ENCODE measurements at regions not wholly inside any gene's neighbourhood (a gene's known extent, or its start where the extent isn't known, plus 50 kb on each side); places are given as distances from the start of the nearest gene placed in this dataset.
"Not testable (repeated sequence)": the region's sequence is repeated elsewhere in the genome, so short reads cannot be mapped to it uniquely, and the experiment has no call there.

DNA sequence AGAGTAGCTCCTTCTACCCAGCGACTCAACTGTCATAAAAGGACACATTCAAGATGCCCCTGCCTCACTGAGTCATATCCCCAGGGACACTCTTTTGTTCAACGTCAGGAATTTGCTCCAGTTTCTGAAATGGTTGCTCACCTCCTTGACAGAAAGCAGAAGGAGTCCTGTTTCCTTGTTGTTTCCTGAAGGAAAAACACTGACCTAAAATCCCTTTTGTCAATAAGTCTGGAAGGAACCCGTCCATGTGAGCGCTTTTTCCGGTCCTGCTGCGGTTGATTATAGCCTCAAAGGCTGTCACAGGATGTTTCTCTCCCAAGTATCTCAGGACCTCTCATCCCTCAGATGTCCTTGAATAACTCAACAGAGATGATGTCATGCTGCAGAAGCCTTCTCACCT, 113.6 kb upstream of the PLEKHG1 start:
- Mint-ChIP-seq H3K4me3 (no peak overlapping the region), H3K36me3 (ENCODE audit: low read depth) (no peaks in the 10 kb centered on the region), H3K27ac (no peak overlapping the region), H3K27me3 (ENCODE audit: insufficient read depth) (peaks cover 5% of the 10 kb centered on the region), H3K4me1 (ENCODE audit: low read depth) (peaks cover under 1% of the 10 kb centered on the region), H3K9me3 (no peaks in the 10 kb centered on the region)
- DNase-seq (ENCODE audit: low spot score): no peak
- intact Hi-C loops (cut with micrococcal nuclease): no loop called here

DNA sequence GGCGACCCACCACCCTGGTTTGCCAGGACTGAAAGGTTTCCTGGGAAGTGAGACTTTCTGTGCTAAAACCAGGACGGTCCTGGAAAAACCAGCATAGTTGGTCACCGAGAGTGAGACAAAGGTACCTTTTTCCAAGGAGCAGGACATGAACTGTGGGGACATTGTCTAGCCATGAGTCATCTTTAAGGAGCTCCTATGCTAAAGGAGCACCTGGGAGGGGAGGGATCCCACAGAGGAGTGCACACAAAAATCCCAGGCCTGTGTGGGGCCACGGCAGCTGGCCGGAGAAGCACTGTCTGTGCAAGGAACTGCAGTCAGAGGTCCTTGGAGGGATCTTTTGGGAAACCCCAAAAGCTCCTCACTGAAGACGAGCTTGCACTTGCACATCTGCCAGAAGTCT, 109.1 kb upstream of the PLEKHG1 start:
- H3K36me3 Mint-ChIP-seq (ENCODE audit: low read depth): no peaks in the 10 kb centered on the region
- intact Hi-C loops (cut with micrococcal nuclease): no loop called here

DNA sequence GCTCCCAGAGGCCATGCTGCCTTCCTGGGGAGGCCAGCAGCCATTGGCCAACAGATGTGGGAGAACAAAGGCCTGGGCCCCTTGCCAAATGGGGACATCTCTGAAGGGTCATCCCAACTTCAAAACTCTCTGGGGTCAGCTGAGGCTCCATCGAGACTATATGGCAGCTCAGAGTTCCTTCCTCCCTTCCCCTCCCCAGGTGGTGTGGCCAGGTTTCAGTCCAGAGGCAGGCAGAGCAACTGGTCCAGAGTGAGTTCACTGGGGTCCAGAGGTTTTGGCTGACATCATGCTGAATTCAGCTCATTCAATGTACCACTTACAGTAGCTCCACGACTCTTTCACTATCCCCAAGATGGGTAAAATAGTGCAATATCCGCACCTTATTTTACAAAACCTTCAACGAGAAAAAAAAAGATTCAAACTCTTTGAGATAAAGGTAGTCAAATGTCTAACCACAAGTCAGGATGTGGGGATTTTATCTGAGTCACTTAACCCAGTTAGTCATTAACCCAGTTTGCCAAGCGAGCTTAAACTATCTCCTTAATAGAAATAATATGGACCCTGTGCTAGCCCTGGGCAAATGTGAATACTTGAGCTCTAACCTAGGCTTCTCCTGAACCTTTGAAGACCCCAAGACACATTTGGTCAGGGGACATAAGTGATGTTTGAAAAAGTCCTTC, 108.4 kb upstream of the PLEKHG1 start:
- Mint-ChIP-seq H3K9me3 (peaks cover 15% of the 10 kb centered on the region), H3K27ac (no peak overlapping the region), H3K27me3 (ENCODE audit: insufficient read depth) (peaks cover 2% of the 10 kb centered on the region), H3K4me3 (no peak overlapping the region), H3K4me1 (ENCODE audit: low read depth) (peaks cover 8% of the 10 kb centered on the region), H3K36me3 (ENCODE audit: low read depth) (no peaks in the 10 kb centered on the region)
- intact Hi-C loops (cut with micrococcal nuclease): no loop called here
- DNase-seq (ENCODE audit: low spot score): no peak

More for the DNA sequence above, 109.1 kb upstream of the PLEKHG1 start:
- Mint-ChIP-seq H3K27ac (no peak overlapping the region), H3K9me3 (peaks cover 15% of the 10 kb centered on the region), H3K4me1 (ENCODE audit: low read depth) (peaks cover 8% of the 10 kb centered on the region), H3K4me3 (no peak overlapping the region), H3K27me3 (ENCODE audit: insufficient read depth) (peaks cover 2% of the 10 kb centered on the region)
- DNase-seq (ENCODE audit: low spot score): no peak

DNA sequence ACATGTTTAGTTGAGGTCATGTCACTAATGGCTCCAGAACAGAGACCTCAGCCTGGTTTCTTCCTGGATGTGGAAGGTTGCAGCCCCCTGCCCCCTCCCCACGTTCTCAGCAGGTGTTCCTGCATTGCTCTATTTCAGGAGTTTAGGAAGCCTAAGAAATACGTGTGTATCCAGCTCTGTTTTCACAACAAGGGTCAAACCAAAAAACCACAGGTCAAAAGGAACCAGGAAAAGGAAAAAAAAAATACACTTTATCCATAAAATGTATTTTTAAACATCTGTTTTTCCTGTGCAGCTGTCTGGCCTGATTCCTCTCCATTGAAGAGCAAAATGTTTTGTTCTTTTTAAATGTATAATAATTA, 107.9 kb upstream of the PLEKHG1 start:
- H3K4me1 Mint-ChIP-seq (ENCODE audit: low read depth): peaks cover 8% of the 10 kb centered on the region
- H3K27me3 Mint-ChIP-seq (ENCODE audit: insufficient read depth): peaks cover 2% of the 10 kb centered on the region
- intact Hi-C loops (cut with micrococcal nuclease): no loop called here
- H3K36me3 Mint-ChIP-seq (ENCODE audit: low read depth): no peaks in the 10 kb centered on the region
- H3K27ac Mint-ChIP-seq: no peak overlapping the region
- peaks cover 15% of the 10 kb centered on the region for H3K9me3 Mint-ChIP-seq
- no peak for DNase-seq (ENCODE audit: low spot score)
- H3K4me3 Mint-ChIP-seq: no peak overlapping the region

DNA sequence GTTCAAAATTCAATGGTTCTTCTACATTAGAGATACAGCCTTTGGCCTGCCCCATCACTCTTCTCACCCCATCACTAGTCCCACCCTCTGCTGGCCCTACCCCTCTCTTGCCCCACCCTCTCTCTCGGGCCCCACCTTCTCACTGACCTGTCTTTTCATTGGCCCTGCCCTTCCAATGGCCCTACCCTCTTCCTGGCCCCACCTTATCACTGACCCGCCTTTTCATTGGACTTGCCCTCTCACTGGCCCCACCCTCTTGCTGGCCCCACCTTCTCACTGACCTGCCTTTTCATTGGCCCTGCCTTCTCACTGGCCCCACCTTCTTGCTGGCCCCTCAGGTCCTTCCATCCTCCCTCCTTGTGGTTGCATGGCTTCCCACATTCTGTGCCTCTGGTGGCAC, 107.2 kb upstream of the PLEKHG1 start:
- DNase-seq (ENCODE audit: low spot score): no peak

DNA sequence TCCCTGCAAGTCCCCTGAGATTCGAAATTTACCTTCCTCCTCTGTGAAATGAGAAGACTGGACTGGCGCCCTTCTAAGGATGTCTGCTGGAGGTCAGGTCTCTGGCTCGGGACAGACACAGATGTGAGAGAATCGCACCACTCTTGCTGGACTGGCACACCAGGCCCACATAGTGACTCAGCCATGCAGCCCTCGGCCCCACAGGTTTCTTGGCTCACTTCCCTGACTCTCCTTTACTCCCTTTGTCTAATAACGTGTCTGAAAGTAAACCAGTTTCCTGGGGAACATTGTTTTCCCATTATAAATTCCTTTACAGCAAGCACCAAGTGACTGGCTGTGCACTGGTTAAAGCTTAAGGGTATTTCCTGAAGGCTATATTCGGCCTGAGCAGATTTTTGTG, 106.7 kb upstream of the PLEKHG1 start:
- peaks cover 15% of the 10 kb centered on the region for H3K9me3 Mint-ChIP-seq
- H3K4me3 Mint-ChIP-seq: no peak overlapping the region
- H3K27me3 Mint-ChIP-seq (ENCODE audit: insufficient read depth): peaks cover 6% of the 10 kb centered on the region
- no peak overlapping the region for H3K27ac Mint-ChIP-seq
- H3K36me3 Mint-ChIP-seq (ENCODE audit: low read depth): no peaks in the 10 kb centered on the region
- DNase-seq (ENCODE audit: low spot score): no peak
- H3K4me1 Mint-ChIP-seq (ENCODE audit: low read depth): peaks cover 8% of the 10 kb centered on the region
- intact Hi-C loops (cut with micrococcal nuclease): no loop called here

More for the DNA sequence above, 107.2 kb upstream of the PLEKHG1 start:
- Mint-ChIP-seq H3K4me1 (ENCODE audit: low read depth) (peaks cover 8% of the 10 kb centered on the region), H3K4me3 (no peak overlapping the region), H3K27ac (no peak overlapping the region), H3K36me3 (ENCODE audit: low read depth) (no peaks in the 10 kb centered on the region), H3K9me3 (peaks cover 15% of the 10 kb centered on the region), H3K27me3 (ENCODE audit: insufficient read depth) (peaks cover 6% of the 10 kb centered on the region)
- intact Hi-C loops (cut with micrococcal nuclease): no loop called here

DNA sequence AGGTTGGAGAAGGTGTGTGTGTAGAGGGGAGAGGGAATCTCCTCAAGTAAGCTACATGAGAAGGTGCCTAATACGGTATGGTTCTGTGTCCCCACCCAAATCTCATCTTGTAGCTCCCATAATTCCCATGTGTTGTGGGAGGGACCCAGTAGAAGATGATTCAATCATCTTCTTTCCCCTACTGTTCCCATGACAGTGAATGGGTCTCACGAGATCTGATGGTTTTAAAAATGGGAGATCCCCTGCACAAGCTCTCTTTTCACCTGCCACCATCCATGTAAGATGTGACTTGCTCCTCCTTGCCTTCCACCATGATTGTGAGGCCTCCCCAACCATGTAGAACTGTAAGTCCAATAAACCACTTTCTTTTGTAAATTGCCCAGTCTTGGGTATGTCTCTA, 106.1 kb upstream of the PLEKHG1 start:
- H3K9me3 Mint-ChIP-seq: peaks cover 15% of the 10 kb centered on the region

DNA sequence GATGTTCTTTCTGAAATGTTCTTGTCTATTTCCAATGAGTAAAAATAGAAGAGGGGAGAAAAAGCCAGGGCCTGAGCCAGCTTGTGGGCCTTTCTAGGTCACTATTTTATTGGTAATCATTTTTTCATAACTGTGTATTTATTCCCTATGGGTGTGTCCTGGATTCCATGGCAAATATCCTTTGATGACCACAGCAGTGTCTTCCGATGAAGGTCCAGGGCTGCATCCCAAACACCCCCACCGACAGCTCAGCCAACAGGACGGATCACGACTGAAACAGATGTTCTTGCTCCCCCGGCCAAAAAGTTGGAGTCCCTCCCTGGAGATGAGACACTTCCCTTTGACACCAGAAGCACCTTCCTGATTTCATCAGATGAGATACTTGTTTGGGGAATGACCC, 105.4 kb upstream of the PLEKHG1 start:
- intact Hi-C loops (cut with micrococcal nuclease): no loop called here
- Mint-ChIP-seq H3K27me3 (ENCODE audit: insufficient read depth) (peaks cover 4% of the 10 kb centered on the region), H3K36me3 (ENCODE audit: low read depth) (no peaks in the 10 kb centered on the region), H3K9me3 (peaks cover 15% of the 10 kb centered on the region), H3K4me3 (no peak overlapping the region), H3K4me1 (ENCODE audit: low read depth) (peaks cover 8% of the 10 kb centered on the region), H3K27ac (no peak overlapping the region)
- no peak for DNase-seq (ENCODE audit: low spot score)

More for the DNA sequence above, 106.1 kb upstream of the PLEKHG1 start:
- H3K27ac Mint-ChIP-seq; H3K4me3 Mint-ChIP-seq; H3K4me1 Mint-ChIP-seq (ENCODE audit: low read depth); H3K36me3 Mint-ChIP-seq (ENCODE audit: low read depth); DNase-seq (ENCODE audit: low spot score); H3K27me3 Mint-ChIP-seq (ENCODE audit: insufficient read depth); intact Hi-C loops (cut with micrococcal nuclease): not testable (repeated sequence)

DNA sequence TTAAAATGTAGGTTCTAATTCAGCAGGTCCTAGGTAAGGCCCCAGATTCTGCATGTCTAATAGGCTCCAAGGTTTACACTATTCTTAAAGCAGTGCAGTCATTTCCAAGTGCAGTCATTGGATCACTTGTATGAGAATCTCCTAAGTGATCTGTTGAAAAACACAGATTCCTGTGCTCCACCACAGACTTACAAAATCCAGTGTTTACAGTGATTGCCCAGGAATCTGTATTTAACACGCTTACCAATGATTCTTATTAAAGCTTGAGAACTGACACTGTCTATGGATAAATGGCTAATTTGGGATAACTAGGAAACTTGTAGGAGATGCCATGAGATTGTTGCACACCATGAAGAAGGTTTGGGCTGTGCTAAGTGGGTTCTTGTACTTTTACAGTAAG, 104.6 kb upstream of the PLEKHG1 start:
- Mint-ChIP-seq H3K9me3 (peaks cover 15% of the 10 kb centered on the region), H3K36me3 (ENCODE audit: low read depth) (no peaks in the 10 kb centered on the region), H3K27me3 (ENCODE audit: insufficient read depth) (peaks cover 4% of the 10 kb centered on the region), H3K27ac (no peak overlapping the region), H3K4me1 (ENCODE audit: low read depth) (peaks cover 8% of the 10 kb centered on the region), H3K4me3 (no peak overlapping the region)
- no peak for DNase-seq (ENCODE audit: low spot score)
- intact Hi-C loops (cut with micrococcal nuclease): no loop called here

DNA sequence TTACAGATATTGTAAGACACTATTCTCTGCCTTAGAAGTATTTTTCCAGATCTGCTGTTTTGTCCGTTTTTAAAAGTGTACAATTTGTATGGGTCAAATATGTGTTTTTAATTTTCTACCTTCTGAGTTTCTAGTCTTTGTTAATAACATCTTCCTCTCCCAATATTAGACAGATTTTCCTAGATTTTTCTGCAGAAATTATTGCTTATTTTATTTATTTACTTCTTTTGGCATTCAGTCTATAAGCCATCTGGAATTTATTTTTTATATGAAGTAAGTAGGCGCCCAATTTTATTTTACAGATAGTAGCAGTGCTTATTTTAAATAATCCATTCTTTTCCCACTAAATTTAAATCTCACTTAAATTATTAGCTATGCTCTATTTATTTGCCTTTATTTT, 103.1 kb upstream of the PLEKHG1 start:
- DNase-seq (ENCODE audit: low spot score): no peak
- Mint-ChIP-seq H3K4me1 (ENCODE audit: low read depth) (peaks cover 2% of the 10 kb centered on the region), H3K4me3 (no peak overlapping the region), H3K27ac (no peak overlapping the region), H3K27me3 (ENCODE audit: insufficient read depth) (peaks cover 4% of the 10 kb centered on the region), H3K9me3 (peaks cover 15% of the 10 kb centered on the region), H3K36me3 (ENCODE audit: low read depth) (no peaks in the 10 kb centered on the region)
- intact Hi-C loops (cut with micrococcal nuclease): no loop called here

DNA sequence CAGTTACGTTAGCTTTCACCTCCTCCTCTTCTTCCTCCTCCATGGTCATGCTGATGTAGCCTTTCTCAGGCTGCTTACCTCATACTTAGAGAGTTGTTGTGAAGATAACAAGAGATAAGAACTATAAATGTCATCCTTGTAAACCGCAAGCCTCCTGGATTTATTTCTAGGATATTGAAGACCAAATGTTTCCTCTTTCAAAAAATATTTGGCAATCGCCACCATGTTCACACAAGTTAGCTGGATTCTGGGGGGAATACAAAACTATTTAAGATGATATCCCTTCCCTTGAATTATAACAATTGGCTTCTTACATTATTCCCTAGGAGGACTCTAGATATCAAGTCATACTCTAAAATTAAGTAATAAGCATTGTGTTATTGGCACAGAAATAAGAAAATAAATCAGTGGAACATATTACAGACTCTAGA, 99.8 kb upstream of the PLEKHG1 start:
- Mint-ChIP-seq H3K9me3 (no peaks in the 10 kb centered on the region), H3K4me1 (ENCODE audit: low read depth) (no peaks in the 10 kb centered on the region), H3K36me3 (ENCODE audit: low read depth) (no peaks in the 10 kb centered on the region), H3K4me3 (no peak overlapping the region), H3K27ac (no peak overlapping the region), H3K27me3 (ENCODE audit: insufficient read depth) (peaks cover 4% of the 10 kb centered on the region)
- intact Hi-C loops (cut with micrococcal nuclease): loop anchor here (5.0 kb wide), 3 partner anchors 63 to 1763 kb away; no protein-coding TSS in a partner anchor
- DNase-seq (ENCODE audit: low spot score): no peak

DNA sequence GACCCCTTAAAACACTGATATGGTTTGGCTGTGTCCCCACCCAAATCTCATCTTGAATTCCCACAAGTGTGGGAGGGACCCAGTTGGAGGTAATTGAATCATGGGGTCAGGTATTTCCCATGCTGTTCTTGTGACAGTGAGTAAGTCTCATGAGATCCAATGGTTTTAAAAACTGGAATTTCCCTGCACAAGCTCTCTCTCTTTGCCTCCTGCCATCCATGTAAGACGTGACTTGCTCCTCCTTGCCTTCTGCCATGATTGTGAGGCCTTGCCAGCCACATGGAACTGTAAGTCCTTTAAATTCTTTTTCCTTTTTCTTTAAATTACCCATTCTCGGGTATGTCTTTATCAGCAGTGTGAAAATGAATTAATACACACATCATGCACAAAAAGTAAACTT, 99.1 kb upstream of the PLEKHG1 start:
- intact Hi-C loops (cut with micrococcal nuclease): loop anchor here (5.0 kb wide), 3 partner anchors 63 to 1763 kb away; no protein-coding TSS in a partner anchor
- not testable (repeated sequence) for H3K36me3 Mint-ChIP-seq (ENCODE audit: low read depth); H3K27me3 Mint-ChIP-seq (ENCODE audit: insufficient read depth); H3K9me3 Mint-ChIP-seq; H3K4me1 Mint-ChIP-seq (ENCODE audit: low read depth); H3K27ac Mint-ChIP-seq; DNase-seq (ENCODE audit: low spot score); H3K4me3 Mint-ChIP-seq

DNA sequence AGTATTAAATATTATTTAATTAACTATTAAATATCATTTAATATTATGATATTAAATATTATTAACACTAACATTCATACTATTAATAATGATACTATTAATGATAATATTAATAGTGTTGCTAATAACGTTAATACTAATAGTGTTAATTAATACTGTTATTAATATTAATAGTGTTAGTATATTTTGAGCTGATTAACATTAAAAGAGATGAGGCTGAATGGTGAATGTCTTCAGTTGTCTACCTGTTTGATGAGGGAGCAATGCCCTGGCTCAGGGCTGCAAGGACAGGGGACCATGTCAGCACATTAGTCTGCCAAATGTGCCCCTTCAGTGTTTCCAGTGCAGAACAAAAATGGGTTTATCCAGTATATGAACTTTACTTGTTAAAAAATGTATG, 96.6 kb upstream of the PLEKHG1 start:
- H3K27ac Mint-ChIP-seq: no peak overlapping the region
- no peaks in the 10 kb centered on the region for H3K27me3 Mint-ChIP-seq (ENCODE audit: insufficient read depth)
- no peak overlapping the region for H3K4me3 Mint-ChIP-seq
- intact Hi-C loops (cut with micrococcal nuclease): loop anchor here (5.0 kb wide), 3 partner anchors 66 to 1766 kb away; no protein-coding TSS in a partner anchor
- DNase-seq (ENCODE audit: low spot score): no peak
- H3K4me1 Mint-ChIP-seq (ENCODE audit: low read depth): no peaks in the 10 kb centered on the region
- H3K9me3 Mint-ChIP-seq: no peaks in the 10 kb centered on the region
- no peaks in the 10 kb centered on the region for H3K36me3 Mint-ChIP-seq (ENCODE audit: low read depth)

Measured in activated T-helper 1 cell treated with anti-CD3 and anti-CD28 coated beads, Interleukin-12 subunit alpha, Interleukin-12 subunit beta, Interleukin-2, Interleukin-4 antibody, amounts not matched to agents 30 ng/mL and 10 ng/mL and 1 ng/mL, durations not matched to agents 14 hours and 24 hours and 36 hours (primary cell).